ENCODE measurements at regions not wholly inside any gene's neighbourhood (a gene's known extent, or its start where the extent isn't known, plus 50 kb on each side); places are given as distances from the start of the nearest gene placed in this dataset.

GRCh38 chr18:25724121-25724520, 366.3 kb downstream of the SS18 start:
- no peak for DNase-seq (ENCODE audit: low read depth)

DNA sequence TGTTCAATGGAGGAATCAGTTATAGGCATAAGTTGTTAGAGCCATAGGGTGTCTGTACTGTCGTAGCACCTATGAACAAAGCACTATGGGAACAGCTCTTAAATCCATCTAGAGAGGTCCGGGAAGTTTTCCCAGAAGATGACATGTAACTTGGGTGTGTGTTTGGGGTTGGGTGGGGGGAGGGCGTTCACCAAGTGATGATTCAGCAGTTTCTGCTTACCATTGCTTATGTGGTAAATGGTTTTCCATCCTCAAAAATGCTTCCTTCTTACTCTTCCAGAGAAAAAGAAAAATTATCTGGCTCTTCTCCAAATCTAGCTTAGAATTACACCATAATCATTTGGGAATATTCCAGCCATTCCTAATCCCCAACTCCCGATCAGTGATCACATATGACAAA, 361.1 kb upstream of the ZNF521 start:
- no peak for DNase-seq (ENCODE audit: low read depth)

DNA sequence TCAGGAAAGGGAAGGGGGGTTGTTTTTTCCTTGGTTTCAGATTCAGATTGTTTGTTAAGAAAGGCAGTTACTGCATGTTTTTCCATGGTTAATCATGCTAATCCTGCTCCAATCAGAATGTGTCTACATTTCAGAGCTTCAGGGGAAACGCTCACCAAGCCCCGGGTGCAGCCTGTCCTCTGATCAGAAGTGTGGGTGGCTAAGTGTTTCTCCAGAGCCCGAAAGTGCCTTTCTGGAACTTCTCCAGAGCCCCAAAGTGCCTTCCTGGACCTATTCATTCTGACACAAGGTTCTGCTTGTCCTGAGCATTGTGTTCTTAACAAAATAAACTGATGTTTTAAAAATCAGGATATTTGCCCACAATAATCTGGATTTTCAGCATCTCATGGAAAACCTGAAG, 359.0 kb upstream of the ZNF521 start:
- no peak for DNase-seq (ENCODE audit: low read depth)

DNA sequence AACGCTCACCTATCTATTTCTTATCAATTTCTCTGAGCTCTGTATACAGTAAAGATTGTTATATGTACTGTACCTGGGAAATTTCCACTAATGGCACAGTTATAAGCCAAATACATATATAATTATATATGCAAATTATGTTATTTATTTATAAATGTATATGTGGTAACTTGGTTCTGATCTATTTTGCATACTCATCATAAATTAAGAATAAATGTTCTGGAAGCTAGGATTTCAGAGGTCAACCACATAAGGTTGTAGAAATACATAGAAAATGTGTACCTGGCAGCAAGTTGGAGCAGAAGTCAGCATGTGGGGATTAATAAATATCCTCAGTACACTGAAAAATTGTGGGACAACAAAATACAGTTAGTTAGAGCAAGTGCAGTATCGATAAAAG, 353.7 kb upstream of the ZNF521 start:
- no peak for DNase-seq (ENCODE audit: low read depth)

GRCh38 chr18:25704494-25704893, 352.5 kb upstream of the ZNF521 start:
- DNase-seq (ENCODE audit: low read depth): no peak

GRCh38 chr18:25704071-25704470, 352.1 kb upstream of the ZNF521 start:
- no peak for DNase-seq (ENCODE audit: low read depth)

- DNase-seq (ENCODE audit: low read depth): no peak
Measured at GRCh38 chr18:25701821-25702220, 349.9 kb upstream of the ZNF521 start.

DNA sequence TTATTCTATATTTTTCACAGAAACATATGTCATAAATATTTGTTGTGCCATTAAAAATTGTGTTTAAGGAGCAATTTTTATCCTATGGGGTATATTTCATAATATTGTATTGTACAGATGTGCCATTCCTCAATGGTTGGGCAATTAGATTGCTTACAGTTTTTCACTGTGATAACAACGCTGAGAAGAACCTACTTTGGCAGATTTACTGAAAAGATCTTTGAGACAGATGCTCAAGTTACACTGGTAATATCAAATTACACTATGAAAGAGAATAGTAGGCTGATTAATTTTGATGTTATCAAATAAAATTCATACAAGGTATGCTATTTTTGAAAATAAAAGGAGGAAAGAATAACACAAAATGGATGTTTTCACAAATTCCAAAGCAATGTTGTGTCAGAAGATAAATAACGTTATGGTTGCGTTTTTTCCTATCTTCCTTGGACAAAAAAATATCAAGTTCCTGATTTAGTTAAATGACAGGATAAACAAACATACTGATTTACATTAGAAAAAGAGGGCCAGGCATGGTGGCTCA, 335.1 kb upstream of the ZNF521 start:
- no peak for DNase-seq (ENCODE audit: low read depth)

DNA sequence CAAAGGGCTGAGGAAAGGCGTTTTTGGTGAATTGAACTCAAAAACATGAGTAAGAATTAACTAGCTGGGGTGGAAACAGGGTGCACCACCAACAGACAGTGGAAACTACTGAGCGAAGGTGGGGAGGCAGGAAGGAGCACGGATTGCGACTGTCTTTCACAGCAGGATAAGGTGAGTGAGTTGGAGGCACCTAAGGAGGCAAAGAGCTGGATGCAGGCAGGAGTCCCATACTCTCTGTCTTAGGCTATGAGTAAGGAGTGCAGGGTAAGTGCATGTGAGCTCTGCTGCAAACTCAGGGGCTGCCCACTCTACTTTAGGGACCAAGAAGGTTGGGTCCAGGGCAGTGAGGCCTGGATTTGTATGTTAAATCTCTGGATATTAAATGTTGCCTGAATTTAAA, 333.1 kb upstream of the ZNF521 start:
- DNase-seq (ENCODE audit: low read depth): no peak

GRCh38 chr18:25679491-25679890, 327.5 kb upstream of the ZNF521 start:
- no peak for DNase-seq (ENCODE audit: low read depth)

DNA sequence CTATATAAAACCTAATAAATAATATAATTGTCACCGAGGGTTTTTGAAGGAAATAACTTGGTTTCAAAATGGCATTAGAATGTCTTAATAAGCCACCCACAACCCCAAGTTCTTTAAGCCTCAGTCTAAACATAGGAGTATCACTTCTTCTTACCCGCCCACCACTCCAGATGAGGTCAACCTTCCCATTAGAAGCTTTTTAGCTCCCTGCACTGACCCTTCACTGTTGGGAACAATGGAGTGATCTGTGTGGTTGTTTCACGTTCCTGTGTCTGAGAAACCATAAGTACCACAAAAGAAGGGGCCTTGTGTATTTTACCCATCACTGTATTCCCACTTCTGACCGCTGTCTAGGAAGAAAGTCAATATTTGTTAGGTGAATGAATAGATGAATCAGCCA, 326.3 kb upstream of the ZNF521 start:
- no peak for DNase-seq (ENCODE audit: low read depth)

GRCh38 chr18:25675123-25675850, 323.3 kb upstream of the ZNF521 start:
- no peak for DNase-seq (ENCODE audit: low read depth)

DNA sequence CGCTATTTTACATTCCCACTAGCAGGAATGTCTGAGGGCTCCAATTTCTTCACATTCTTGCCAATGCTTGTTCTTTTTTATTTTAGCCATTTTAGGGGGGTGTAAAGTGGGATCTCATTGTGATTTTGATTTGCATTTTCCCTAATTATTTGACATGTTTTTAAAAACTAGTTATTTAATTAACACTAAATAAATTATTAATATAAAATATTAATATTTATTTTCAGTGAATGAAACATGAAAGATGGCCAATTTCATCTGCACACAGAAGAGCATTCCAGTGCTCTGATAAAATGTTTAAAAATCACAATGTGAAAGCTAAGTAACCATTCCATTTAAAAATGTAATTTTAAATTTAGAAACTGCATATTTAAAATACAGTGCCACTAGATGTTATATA, 322.2 kb upstream of the ZNF521 start:
- DNase-seq (ENCODE audit: low read depth): no peak

DNA sequence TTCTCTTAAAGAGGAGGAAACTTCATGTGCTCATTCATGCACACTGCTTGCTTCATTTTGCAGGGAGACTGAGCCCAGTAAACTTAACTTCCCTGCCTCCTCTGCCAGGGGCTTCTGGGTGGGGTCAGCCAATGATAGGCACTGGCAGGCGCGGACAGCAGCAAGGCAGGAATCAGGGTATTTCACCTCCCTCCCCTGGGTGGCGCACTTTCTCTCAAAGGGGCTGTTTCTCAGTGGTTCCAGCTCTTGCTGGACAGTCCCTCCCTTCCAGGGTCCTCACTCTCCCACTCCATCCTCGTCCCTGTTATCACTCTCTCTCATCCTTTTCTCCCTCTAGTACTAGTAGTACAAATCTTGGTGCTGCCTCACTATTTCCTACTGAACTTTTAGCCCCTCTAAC, 320.5 kb upstream of the ZNF521 start:
- no peak for DNase-seq (ENCODE audit: low read depth)

- DNase-seq (ENCODE audit: low read depth): no peak
Measured at GRCh38 chr18:25669741-25670140, 317.8 kb upstream of the ZNF521 start.

- no peak for DNase-seq (ENCODE audit: low read depth)
Measured at GRCh38 chr18:25662272-25662671, 310.3 kb upstream of the ZNF521 start.

DNA sequence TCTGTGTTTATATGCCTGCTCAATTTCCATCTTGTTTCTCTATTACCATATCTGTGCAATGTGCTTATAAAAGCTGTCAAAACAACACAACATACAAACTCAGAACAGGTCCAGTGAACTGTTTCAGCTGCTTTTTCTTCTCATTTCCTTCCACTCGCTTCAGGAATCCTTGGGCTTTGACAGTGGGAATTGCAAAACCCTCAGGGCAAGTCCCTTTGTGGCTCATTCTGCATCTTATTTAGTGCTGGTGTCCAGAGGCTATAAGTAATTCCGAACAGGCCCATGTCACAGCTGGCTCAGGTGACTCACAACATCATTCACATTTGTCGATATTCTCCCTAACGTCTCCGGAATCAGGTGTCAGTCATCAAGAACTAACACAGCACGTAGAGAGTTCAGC, 309.9 kb upstream of the ZNF521 start:
- no peak for DNase-seq (ENCODE audit: low read depth)

- DNase-seq (ENCODE audit: low read depth): no peak
Measured at GRCh38 chr18:25659541-25659940, 307.6 kb upstream of the ZNF521 start.

DNA sequence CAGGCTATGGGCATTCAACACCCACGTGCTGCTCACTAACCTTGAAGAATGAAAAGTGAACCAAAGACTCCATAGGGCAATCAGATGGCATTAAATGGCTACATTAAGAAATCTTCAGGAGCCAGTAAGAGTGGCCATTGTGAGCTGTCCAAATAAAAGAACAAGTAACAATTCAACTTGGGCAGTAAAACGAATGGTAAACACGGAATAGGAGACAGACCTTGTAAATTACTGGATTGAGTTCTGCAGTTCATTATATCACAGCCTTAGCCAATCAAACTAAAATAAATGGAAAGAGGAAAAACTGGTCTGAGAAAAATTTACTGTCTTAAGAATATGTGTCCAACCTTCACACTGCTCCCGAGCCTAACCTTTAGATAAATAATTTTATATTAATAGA, 306.5 kb upstream of the ZNF521 start:
- no peak for DNase-seq (ENCODE audit: low read depth)

DNA sequence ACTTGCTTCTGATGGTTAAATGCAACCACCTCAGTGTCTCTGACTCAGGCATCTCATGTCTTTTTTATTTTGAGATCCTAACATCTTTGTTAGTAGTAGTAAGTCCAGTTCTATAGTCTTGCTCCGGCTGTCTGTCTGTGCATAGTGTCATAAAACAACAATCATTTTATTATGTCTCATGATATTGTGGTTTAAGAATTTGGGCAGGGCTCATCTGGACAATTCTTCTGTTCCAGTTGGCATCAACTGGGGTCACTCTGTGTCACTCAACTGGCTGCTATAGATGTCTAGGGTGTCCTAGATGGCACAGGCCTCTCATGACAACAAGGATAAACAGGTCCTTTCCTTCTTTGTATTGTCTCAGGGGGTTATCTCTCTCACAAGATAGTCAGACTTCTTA, 299.6 kb upstream of the ZNF521 start:
- DNase-seq (ENCODE audit: low read depth): no peak

DNA sequence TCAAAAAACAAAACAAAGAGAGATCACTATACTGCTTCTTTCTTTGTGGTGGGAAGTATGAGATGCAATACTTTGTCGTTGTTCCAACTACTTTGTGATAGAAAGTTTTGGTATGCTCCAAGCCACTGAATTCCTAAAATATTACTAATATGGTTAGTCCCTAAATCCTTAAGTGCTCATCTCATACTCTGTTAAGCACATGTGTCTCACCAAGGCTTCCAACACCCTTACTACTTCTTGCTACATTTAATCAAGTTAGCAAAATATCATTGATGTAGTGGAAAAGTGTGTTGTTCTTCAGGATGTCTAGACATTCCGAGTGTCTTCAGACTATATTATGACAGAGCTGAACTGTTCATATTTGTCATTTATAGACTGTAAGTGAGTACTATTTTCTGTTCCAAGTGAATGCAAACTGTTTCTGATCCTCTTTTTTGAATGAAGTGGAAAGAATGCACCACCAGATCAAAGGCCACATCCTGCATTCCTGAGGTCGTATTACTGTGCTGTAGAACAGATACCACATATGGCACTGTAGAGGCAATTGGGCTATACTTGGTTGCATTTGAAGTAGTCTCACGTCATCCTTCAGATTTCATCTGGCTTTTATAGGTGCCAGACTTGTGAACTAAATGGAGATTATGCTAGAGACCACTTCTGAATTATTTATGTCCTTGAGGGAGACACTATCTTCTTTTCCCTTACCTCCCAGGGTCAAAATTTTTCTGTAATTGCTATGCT, 298.4 kb upstream of the ZNF521 start:
- no peak for DNase-seq (ENCODE audit: low read depth)

GRCh38 chr18:25648716-25649260, 296.8 kb upstream of the ZNF521 start:
- DNase-seq (ENCODE audit: low read depth): no peak

DNA sequence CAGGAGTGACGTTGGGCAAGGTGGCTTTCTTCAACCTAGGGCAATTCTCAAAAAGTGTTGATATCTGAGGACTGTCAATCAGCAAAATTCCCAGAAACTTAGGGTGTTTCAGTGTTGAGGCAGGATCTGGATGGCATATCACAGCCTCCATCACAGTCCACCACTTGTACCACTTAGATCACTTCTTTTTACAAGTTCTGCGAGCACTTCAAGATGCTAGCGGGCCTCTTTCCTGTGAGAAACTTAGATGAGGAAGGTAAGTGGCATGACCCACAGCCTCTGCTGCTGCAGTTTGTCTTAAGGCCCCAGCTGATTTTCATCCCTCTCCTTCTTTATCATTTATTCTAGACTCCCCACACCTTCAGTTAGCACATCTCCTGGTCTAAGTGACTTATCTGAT, 295.4 kb upstream of the ZNF521 start:
- no peak for DNase-seq (ENCODE audit: low read depth)
